GM19452 (cell line): ENCODE measurements at regions not wholly inside any gene's neighbourhood (a gene's known extent, or its start where the extent isn't known, plus 50 kb on each side); places are given as distances from the start of the nearest gene placed in this dataset.

Experiments
- ATAC-seq: cut with Tn5 transposase; IDR thresholded peaks from one replicate; pipeline ENCODE4 v1.9.1; 2021; ENCODE audit not compliant: unreplicated experiment

DNA sequence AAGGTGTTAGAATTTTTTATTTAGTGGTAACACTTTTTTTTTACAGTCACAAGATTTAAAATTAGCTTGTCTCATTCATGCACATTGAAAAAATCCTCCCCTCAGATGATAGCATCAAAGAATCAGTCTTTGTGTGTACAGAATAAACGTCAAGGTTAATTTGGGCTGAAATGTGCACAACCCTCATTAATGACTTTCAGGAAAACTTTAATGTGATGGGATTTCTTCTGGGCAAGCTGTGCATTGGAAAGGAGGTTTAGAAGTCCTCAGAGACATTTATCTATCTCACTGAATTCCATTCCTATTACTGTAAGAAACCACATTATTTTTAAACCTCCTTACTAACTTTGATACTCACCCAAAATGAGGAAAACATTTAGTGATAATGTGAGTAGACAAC is 88.2 kb upstream of the TECRL start:
- ATAC-seq, result no peak

DNA sequence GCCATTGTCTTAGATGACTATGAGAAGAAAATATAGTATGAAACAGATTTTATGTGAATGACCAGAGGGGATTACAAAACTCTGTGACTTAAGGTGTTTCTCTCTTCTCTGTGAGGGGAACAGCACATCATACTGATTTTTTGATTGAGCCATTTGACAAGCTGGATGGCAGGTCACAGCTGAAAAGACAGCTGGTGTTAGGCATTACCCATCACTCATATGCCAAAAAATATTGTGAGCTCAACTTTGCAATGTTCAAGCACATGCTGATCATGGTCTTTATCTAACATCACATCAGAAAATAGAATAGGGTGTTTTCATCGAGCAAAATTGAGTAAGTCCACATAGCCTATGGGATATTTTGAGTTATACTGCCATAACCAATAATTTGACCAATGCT is 86.7 kb upstream of the TECRL start:
- no peak for ATAC-seq

DNA sequence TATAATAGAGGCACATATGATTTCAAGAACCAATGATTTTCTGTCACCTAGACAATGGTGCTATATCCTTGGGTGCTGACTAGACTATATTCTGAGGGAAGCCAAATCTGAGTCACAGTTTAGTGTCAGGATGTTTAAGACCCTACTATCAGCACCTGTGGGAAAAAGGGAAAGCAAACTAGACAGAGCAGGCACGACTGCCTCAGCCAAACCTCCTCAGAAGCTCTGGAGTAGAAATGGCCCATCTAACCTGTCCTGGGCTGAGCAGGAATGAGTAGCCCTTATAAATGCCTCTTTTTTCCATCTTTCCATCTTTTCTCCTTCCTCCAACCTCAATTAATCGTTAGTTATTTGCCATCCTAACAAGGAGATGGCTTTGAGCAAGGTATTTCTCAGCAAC is 80.4 kb upstream of the TECRL start:
- ATAC-seq, result no peak

DNA sequence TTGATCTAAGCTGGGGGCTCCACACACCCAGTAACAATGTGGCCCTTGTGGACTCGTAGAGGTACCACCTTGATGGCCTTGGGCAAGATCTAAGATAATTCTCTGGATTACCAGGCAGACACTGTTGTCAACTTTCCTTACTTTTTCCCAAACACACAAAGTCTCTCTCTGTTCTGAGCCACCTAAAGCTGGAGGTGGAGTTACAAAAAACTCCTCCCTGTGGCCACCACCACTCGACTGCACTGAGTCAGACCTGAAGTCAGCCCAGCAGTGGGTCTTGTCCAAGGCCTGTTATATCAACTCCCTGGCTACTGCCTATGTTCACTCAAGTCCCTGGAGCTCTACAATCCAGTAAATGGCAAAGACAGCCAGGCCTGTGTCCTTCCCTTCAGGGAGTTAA is 70.1 kb upstream of the TECRL start:
- ATAC-seq, result no peak

DNA sequence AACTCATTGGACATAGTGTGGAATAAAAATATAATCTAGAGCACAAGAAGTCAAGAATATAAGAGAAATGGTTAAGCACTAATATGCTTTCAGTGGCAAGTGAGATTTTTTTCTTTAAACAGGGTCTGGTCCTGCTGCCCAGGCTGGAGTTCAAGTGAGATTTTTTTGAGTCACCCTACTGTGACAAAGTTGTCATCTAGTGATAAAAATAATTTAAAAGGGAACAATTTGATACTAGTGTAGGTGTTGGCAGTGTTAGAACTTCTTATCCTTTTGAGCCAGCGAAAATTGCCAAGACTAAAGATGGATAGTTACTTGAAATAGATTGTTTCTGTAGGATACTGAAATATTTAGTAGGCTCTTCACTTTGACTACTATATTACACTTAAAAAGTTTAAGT is 67.9 kb upstream of the TECRL start:
- no peak for ATAC-seq

DNA sequence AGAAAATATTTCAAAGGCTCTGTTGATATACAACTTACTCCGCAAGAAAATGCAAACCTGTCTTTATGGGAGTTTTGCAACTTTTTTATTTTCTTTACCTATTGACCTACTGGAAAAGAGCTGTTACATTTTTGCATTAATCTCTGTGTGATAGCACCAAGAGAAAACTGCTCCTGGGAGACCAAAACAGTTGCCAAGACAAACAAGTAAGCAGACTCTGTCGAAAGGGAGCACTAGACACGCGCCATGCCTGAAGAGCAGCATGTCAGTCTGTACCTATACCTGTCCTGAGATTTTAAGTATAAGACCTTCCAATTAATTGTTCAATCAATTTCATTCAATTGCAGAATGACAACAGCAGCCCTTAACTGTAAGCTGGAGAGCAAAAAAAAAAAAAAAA is 56.0 kb upstream of the TECRL start:
- no peak for ATAC-seq

DNA sequence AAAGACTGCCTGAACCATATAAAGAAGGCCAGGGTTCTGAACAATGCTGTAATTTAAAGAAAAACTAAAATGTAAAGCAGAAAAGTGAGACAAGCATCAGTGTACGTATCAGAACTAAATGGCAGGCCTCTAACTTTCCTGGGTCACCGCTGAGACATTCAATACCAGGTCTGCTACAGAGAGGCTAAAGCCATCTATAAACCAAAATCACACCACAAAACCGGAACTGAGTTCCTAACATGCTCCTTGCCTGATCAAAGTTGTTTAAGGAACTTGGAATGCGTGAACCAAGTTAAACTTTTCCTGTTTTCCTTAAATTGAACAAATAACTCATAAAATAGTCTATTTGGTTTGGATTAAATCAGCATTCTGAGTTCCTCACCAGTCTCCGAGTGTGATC is 55.3 kb upstream of the TECRL start:
- ATAC-seq, result no peak
